HEK293 (cell line): ENCODE measurements at regions not wholly inside any gene's neighbourhood (a gene's known extent, or its start where the extent isn't known, plus 50 kb on each side); places are given as distances from the start of the nearest gene placed in this dataset.

Experiments used
- ZNF416 ChIP-seq: fragments of 450-650 bp; formaldehyde crosslinking; IDR thresholded peaks from 2 replicates; pipeline ENCODE4 v1.5.1; 2016; ENCODE audit warnings: missing biosample characterization, missing genetic modification characterization
- ZNF561 ChIP-seq: fragments of 450-650 bp; IDR thresholded peaks from 2 replicates; pipeline ENCODE4 v1.5.1; 2018; ENCODE audit warnings: missing biosample characterization, missing genetic modification characterization, borderline replicate concordance

GRCh38 chr5:40165789-40166728, 513.7 kb upstream of the PTGER4 start:
- no peak for TF ChIP-seq ZNF561
- no peak for TF ChIP-seq ZNF416
